Left ventricle myocardium inferior (tissue), 1 donor: ENCODE measurements at regions not wholly inside any gene's neighbourhood (a gene's known extent, or its start where the extent isn't known, plus 50 kb on each side); places are given as distances from the start of the nearest gene placed in this dataset.

ENCODE experiments used
- DNase-seq: peaks from one replicate; pipeline ENCODE4 v3.0.0-alpha.2; 2020
- H3K27ac ChIP-seq: fragments of 200-600 bp; replicated peaks from 2 replicates; pipeline ENCODE4 v1.8.0; 2021
- H3K27me3 ChIP-seq: fragments of 200-600 bp; 2 replicates; pipeline ENCODE4 v1.8.0; 2021; ENCODE audit warnings: low read depth
- H3K36me3 ChIP-seq: fragments of 200-600 bp; 2 replicates; pipeline ENCODE4 v1.8.0; 2021
- H3K4me1 ChIP-seq: fragments of 200-600 bp; 2 replicates; pipeline ENCODE4 v1.8.0; 2021
- H3K4me3 ChIP-seq: fragments of 200-600 bp; 2 replicates; pipeline ENCODE4 v1.8.0; 2021; ENCODE audit warnings: mild to moderate bottlenecking, moderate library complexity
- H3K9me3 ChIP-seq: fragments of 200-600 bp; replicated peaks from 2 replicates; pipeline ENCODE4 v1.8.0; 2021
- intact Hi-C: fragments of 100-400 bp; cut with micrococcal nuclease; formaldehyde crosslinking; loops from one replicate; pipeline ENCODE4 v1.11.0; 2022
- TF ChIP-seq, protein P1 (sequence below): fragments of 200-600 bp; IDR thresholded peaks from 2 replicates; pipeline ENCODE4 v1.8.0; 2021; ENCODE audit warnings: antibody characterized with exemption, mild to moderate bottlenecking, borderline replicate concordance
- donor health status: DM: no; HTN: yes; CAD: no; lungs with severe emphysema.

DNA sequence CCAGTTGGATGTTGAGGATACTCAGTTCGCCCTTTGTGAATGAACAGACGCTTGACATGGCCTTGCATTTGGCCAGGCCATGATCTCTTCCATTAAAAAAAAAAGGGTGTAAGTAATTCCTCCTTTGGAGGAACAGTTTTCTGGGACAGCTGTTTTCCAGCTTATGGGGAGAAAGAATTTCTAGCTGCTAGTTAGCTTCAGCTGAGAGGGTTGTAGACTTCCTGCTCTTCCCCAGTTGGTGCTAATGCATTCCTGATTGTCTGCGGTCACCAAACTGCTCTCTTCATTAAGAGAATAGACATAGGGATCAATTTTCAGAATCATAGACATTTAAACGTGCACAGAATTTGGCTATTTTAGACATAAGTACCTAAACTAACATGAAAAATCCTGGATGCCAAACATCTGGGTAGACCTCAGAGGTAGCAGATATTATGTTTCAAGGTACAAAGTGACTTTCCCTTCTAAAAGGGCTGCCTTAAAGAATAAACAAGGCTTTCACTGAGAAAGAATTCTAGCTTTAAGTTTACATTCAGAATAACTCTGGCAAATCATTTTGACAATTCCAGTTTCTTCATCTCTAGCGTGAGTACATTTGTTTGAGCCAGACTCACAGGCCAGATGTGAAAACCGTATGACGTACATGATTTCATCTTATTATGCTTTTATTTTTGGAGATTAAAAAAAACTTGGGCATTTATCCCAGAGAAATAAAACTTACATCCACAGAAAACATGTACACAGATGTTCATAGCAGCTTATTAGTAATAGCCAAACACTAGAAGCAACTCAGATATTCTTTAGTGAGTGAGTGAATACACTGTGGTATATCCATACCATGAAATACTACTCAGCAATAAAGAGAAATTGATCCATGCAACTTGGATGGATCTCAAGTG is 71.2 kb downstream of the MAIP1 start:
- no peak for DNase-seq
- Histone ChIP-seq H3K4me1 (peaks cover 18% of the 10 kb centered on the region), H3K36me3 (no peaks in the 10 kb centered on the region), H3K27ac (peak overlapping the region; percentile 70), H3K27me3 (no peaks in the 10 kb centered on the region), H3K9me3 (no peaks in the 10 kb centered on the region), H3K4me3 (no peak overlapping the region)
- TF ChIP-seq, protein P1, sequence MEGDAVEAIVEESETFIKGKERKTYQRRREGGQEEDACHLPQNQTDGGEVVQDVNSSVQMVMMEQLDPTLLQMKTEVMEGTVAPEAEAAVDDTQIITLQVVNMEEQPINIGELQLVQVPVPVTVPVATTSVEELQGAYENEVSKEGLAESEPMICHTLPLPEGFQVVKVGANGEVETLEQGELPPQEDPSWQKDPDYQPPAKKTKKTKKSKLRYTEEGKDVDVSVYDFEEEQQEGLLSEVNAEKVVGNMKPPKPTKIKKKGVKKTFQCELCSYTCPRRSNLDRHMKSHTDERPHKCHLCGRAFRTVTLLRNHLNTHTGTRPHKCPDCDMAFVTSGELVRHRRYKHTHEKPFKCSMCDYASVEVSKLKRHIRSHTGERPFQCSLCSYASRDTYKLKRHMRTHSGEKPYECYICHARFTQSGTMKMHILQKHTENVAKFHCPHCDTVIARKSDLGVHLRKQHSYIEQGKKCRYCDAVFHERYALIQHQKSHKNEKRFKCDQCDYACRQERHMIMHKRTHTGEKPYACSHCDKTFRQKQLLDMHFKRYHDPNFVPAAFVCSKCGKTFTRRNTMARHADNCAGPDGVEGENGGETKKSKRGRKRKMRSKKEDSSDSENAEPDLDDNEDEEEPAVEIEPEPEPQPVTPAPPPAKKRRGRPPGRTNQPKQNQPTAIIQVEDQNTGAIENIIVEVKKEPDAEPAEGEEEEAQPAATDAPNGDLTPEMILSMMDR, result no peak
- intact Hi-C loops, result no loop called here

DNA sequence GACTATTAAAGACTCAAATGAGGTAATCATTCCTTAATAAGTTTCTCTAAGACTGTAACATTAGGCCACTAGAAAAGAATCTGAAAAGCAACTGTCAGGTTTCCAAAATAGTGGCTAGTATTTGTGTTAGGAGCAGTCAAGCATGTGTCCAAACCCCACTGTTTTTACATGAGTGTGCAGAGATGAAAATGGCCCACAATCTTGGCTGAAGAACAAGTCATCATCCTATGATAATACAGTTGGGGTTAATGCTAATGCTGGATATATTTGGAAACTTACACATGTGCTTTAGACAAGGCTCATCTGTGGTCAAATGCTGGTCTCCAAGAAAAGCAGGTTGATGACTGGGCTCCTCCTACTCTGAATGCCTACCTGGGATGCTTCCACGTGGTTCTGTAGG is 73.6 kb downstream of the MAIP1 start:
- Histone ChIP-seq H3K27ac (no peak overlapping the region), H3K36me3 (no peaks in the 10 kb centered on the region), H3K4me1 (peaks cover 18% of the 10 kb centered on the region), H3K9me3 (no peaks in the 10 kb centered on the region), H3K27me3 (no peaks in the 10 kb centered on the region), H3K4me3 (no peak overlapping the region)
- no peak for DNase-seq
- intact Hi-C loops, result no loop called here
- TF ChIP-seq, protein P1, result no peak

DNA sequence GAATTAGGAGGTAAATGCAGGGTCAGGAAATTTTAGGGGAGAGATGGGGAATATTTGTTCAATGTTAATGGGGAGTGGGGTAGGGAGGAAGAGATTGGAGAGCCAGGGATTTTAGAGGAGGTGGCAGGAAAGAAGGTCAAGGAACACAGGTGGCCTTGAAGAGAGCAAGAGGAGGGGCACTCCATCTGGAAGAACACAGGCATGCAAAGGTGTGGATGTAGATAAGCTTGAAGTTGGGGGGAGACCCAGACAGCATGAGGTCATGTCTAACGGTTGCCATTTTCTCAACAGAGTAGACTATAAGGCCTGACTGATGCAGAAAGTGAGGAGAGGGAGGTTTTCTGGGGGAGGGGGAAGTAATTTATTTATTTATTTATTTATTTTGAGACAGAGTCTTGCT is 77.5 kb downstream of the MAIP1 start:
- H3K27ac ChIP-seq, result no peak overlapping the region
- DNase-seq, result no peak
- H3K4me1 ChIP-seq, result peaks cover 18% of the 10 kb centered on the region
- no peak overlapping the region for H3K4me3 ChIP-seq
- no peaks in the 10 kb centered on the region for H3K36me3 ChIP-seq
- no peaks in the 10 kb centered on the region for H3K9me3 ChIP-seq
- intact Hi-C loops, result no loop called here
- TF ChIP-seq, protein P1, result no peak
- H3K27me3 ChIP-seq, result no peaks in the 10 kb centered on the region

DNA sequence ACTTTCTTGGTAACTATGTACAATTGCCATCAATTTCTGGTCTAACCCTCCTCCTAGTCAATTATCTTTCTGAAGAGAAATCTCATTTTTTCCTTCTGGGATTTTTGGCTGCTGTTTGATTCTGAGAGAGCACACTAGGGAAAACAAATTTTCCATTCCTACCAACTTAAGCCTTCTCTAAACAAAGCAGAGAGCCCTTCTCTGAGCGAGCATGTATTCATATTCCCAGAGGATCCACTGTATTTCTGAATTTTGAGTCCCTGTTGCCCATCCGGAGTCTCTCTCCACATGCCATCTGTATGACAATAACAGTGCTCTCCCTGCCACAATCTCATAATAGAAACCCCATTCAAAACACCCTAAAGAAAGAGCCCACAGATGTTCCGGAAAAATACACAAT is 78.5 kb downstream of the MAIP1 start:
- Histone ChIP-seq H3K27ac (peak overlapping the region; percentile 43), H3K27me3 (no peaks in the 10 kb centered on the region), H3K4me1 (peaks cover 14% of the 10 kb centered on the region), H3K9me3 (no peaks in the 10 kb centered on the region), H3K36me3 (no peaks in the 10 kb centered on the region), H3K4me3 (no peak overlapping the region)
- TF ChIP-seq, protein P1, result no peak
- intact Hi-C loops, result no loop called here
- DNase-seq, result no peak

DNA sequence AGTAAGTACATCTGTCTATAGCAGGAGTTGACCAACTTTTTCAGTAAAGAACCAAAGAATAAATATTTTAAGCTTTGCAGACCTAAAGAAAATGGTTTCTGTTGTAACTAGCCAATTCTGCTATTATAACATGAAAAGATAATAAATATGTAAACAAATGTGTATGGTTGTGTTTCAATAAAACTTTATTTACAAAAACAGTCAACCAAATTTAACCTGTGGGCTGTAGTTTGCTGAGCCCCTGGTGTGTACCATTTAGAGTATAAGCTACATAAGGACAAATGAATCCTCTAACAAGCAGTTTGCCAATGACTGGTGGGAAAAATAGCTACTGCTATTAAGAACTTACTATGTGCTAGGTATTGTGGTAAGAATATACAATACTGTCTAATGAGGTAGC is 79.4 kb downstream of the MAIP1 start:
- H3K27ac ChIP-seq, result no peak overlapping the region
- DNase-seq, result no peak
- intact Hi-C loops, result no loop called here

More for the DNA sequence above, 79.4 kb downstream of the MAIP1 start:
- Histone ChIP-seq H3K4me1 (peaks cover 5% of the 10 kb centered on the region), H3K36me3 (no peaks in the 10 kb centered on the region), H3K27me3 (no peaks in the 10 kb centered on the region), H3K4me3 (no peak overlapping the region), H3K9me3 (no peaks in the 10 kb centered on the region)
- TF ChIP-seq, protein P1, result no peak
